ENCODE measurements at regions not wholly inside any gene's neighbourhood (a gene's known extent, or its start where the extent isn't known, plus 50 kb on each side); places are given as distances from the start of the nearest gene placed in this dataset.

- no peak for TF ChIP-seq CTCF (conservative IDR thresholded peaks at IDR 0.05; ENCODE audit: low read depth, low read length)
- no peak for TF ChIP-seq EZH2 (IDR thresholded peaks at IDR 0.05; ENCODE audit: low read length, unreplicated experiment)
- no peak for TF ChIP-seq EZH2phosphoT487 (IDR thresholded peaks at IDR 0.05; ENCODE audit: borderline replicate concordance, low read length)
These were observed 130.7 kb downstream of the UTRN start for GRCh38 chr6:144415835-144416237.

Data from PC-3 (cell line).